CD1c-positive myeloid dendritic cell (primary cell): ENCODE measurements at regions not wholly inside any gene's neighbourhood (a gene's known extent, or its start where the extent isn't known, plus 50 kb on each side); places are given as distances from the start of the nearest gene placed in this dataset.
"Not testable (repeated sequence)": the region's sequence is repeated elsewhere in the genome, so short reads cannot be mapped to it uniquely, and the experiment has no call there.

Source experiments
- DNase-seq: peaks from one replicate; pipeline ENCODE4 v3.0.0-alpha.2; 2016; ENCODE audit errors: extremely low spot score

- DNase-seq = no peak
These were observed 743.3 kb downstream of the PLOD2 start for GRCh38 chr3:145417678-145418077.

DNA sequence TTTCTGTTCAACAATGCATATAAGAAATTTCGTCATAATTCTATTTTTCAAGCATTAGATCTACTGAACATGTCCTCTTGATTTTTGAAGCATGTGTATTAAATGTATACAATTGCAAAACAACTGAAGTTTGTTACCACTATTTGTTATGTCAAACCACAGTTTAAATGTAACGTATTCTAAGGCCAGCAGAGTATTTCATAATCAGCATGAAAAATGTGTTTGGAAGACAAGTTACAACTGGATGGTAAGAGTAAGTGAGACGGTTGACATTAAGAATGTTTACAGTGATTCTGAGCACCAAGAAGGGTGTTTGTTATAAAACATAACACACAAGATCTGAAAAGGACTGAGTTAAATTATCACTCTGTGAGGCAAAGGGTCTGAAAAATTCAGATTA lies 738.4 kb downstream of the PLOD2 start:
- DNase-seq = no peak

DNA sequence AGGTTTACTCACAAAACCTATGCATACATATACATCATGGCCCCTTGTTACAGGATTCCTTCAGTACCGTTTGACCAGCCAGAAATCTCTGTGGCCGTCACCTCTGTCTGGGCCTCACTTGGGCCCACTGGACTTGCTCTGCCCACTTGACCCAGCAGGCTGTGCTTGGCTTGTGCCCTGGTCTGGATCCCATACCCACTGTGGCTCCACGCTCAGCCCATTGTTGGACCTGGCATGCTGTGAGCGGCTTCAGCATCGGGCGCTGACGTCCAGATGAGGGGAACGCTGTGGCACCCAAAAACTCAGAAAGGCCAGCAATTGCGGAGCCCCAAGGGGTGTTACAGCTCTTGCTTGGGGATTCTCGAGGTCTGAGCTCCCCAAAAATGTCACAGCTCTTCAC lies 733.6 kb downstream of the PLOD2 start:
- no peak for DNase-seq

DNA sequence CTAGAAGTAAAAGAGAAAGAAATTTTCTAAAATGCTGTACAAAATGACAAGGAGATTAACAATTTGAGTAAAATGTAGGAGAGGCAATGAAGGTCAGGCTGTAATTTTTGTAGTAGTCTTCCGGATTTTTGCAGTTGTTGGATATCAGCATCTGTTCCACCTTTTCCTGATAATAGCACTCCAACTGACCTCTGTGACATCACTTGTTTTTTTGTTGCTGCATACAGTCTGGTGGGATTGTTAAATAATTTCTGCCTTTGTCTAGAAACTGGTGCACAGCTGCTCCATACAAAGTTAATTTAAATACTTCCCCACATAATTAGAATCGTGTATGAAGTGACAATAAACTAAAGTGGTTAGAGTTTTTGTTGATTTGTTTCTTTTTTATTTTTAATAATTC lies 731.4 kb downstream of the PLOD2 start:
- no peak for DNase-seq

DNA sequence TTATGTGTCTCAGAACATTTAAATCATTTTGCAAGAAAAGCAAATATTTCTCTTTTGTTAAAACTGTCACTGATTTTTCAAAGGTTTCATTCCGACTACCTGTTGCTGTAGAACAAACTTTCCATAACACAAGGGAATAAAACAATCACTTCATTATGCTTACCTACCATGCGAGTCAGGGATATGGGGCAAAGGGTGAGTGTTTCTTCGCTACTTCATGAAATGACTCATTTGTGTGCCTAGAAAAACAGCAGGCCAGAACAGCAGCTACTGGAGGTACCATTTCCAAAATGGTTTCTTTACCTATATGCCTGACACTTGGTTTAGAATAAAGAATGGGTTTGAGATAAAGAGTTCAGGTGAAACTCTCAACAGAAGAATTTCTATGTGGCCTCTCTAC lies 712.5 kb downstream of the PLOD2 start:
- no peak for DNase-seq

DNA sequence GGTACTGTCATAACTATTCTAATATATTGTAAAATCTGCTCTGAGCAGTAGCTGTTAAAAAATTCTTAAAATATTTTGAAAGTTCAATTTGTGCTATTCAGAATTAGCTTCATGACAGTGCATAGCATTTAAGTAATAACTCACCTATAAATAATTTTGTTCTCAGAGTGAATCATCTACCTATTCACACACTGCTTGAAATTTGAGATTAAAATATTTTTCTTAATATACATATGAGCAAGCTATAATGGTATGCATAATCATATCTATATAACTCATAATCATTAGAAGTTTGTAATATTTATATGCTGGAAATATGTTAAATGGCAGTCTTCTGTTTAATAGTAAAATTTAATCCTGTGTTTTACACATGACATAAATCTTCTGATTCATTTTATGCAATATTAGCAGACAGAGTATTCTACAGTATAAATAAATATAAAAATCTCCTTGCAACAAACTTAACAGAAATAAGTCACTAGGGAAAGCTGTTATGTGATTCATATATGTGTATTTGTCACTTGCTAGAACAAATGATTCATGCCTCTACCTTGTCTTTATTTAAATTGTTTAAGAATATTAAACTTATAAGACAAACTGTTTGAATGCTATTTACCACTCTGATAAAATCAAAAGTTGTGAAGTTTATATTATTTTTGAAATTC lies 710.8 kb downstream of the PLOD2 start:
- no peak for DNase-seq

DNA sequence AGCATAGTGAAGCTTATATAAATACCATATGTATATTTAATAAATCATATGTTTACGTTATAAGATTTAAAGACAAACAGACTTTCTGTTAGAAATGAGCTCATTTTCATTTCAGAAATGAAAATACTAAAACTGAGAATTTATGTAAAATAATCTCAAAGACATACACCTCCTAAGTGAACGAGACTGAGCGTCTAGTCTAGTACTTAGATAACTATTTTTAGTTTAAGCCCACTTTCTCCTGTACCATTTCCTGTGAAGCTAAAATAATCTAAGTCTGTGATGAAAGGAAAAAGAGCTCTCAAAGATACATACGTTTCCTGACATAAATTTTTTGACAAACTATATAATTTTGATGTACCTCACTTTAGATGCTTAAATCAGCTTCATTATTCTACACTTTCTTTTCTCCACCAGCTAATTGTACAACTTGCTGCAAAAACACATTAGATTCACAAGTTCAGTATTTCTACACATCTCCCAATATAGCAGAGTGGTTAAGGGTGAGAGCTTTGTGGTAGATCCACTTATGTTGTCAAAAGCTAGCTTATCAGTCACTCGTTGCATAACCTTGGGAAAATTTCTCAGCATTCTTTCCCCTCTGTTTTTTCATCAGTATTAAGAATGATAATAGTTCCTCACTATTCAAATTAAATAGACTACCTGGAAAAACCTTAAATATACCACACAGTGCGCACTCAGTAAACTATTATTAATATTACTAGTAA lies 703.0 kb downstream of the PLOD2 start:
- no peak for DNase-seq

DNA sequence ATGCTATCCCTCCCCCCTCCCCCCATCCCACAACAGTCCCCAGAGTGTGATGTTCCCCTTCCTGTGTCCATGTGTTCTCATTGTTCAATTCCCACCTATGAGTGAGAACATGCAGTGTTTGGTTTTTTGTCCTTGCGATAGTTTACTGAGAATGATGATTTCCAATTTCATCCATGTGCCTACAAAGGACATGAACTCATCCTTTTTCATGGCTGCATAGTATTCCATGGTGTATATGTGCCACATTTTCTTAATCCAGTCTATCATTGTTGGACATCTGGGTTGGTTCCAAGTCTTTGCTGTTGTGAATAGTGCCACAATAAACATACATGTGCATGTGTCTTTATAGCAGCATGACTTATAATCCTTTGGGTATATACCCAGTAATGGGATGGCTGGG lies 701.3 kb downstream of the PLOD2 start:
- DNase-seq = not testable (repeated sequence)

- no peak for DNase-seq
These were observed 689.0 kb downstream of the PLOD2 start for GRCh38 chr3:145471976-145472375.

- DNase-seq = not testable (repeated sequence)
These were observed 678.2 kb downstream of the PLOD2 start for GRCh38 chr3:145482735-145483134.

DNA sequence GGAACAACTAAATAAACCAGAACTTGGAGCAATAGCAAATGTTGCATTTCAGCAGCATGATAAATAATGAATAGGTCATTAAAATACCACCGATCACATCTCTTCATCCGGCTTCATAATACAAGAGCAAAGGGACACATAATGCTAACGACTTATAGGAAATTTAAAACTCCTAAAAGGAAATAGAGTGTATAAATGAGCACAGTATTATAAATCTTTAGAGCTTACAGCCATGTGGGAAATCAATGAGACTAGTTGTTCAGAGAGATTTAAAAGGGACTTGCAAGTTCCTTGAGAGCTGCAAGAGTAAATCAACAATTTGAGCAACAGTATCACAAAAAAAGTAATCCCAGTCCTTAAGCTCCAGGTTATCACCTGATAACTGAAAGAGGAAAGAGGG lies 677.0 kb downstream of the PLOD2 start:
- DNase-seq = no peak

DNA sequence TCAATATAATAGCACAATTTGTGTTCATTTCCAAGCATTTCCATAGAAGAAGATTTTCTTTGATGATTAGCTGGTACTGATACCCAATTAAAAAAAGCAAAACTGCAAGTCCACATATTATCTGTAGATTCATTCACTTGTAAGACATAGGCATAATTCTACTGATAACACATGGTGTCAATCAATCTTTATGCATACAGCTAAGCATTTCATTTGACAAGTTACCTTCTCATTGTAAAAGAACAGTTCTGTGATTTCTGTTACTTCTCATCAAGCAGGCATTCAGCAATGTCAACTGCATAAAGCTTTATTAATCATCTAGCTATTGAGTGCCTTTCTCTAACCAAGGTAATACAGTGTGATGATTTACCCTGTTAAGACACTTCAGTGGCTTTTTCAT lies 672.0 kb downstream of the PLOD2 start:
- no peak for DNase-seq

- DNase-seq = no peak
These were observed 670.6 kb downstream of the PLOD2 start for GRCh38 chr3:145490088-145491048.

GRCh38 chr3:145492456-145492855 lies 668.5 kb downstream of the PLOD2 start:
- no peak for DNase-seq

DNA sequence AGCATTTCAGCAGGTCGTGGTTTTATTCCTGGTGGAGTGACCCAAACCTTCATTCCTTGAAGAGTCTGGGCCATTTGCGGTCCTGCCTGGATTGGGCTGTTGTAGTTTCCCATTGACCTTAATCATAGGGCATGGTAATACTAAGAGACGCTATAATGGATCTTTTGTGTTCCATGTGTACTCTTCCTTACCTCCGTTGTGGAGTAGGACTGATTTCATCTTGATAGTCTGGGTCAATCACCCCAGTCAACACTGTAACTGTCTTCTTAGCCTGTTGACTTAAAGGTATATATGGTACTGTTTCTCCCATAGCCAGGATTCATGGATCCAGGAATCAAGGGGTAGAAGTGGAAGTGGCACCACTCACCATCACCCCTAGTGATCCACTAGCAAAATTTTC lies 643.6 kb downstream of the PLOD2 start:
- not testable (repeated sequence) for DNase-seq

- DNase-seq = no peak
These were observed 642.3 kb downstream of the PLOD2 start for GRCh38 chr3:145518639-145519038.

- DNase-seq = no peak
These were observed 641.5 kb downstream of the PLOD2 start for GRCh38 chr3:145519398-145520047.

DNA sequence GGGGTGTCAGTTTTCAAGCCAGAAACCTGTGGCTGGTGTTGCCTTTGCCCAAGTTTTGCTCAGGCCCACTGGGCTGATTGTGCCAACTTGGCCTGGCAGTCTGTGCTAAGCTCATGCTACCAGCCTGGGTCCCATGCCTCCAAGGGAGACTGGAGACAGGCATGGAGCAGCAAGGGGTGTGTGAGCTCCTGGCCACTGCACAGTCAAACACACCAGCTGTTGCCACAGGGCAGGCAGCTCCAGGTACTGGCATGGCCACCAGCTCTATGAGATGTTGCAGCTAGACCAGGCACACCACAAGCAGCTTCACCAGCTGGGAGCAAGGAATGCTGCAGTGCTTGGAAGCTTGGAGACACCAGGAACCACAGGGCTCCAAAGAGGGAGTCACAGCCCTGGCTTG lies 638.8 kb downstream of the PLOD2 start:
- DNase-seq = no peak

DNA sequence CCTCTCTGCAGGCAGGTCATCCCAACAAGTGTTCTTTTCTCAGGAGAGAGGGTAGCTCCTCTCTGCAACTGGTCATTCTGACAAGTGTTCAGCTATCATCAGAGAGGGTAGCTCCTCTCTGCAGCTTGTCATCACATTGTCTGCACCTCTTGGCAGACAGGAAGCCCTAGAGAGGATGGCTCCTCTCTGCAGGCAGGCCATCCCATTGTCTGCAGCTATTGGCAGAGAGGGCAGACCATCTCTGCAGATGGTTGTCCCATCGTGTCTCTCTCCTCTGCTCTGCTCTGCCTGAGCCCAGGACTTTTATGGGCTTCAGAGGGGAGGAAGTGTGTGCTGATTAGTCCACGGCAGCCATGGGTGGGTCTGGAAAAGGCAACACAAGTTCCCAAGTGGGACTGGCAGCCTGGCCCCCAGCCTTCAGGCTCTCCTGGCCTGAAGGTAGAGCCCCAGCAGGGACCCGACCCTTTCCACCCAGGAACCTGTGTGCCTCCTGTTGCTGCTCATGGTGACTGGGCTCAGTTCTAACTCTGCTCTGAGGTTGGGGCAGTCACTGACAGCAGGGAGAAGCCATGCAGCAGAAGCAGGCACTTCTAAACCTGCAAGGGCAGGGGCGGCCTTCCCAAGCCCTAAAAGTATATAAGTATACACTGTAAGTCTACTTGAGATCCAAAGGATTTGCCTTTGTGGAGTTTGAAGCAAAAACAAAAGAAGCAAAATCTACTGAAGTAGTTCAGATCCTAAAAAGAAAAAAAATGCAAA lies 637.9 kb downstream of the PLOD2 start:
- DNase-seq = no peak

GRCh38 chr3:145531548-145531947 lies 629.4 kb downstream of the PLOD2 start:
- no peak for DNase-seq

DNA sequence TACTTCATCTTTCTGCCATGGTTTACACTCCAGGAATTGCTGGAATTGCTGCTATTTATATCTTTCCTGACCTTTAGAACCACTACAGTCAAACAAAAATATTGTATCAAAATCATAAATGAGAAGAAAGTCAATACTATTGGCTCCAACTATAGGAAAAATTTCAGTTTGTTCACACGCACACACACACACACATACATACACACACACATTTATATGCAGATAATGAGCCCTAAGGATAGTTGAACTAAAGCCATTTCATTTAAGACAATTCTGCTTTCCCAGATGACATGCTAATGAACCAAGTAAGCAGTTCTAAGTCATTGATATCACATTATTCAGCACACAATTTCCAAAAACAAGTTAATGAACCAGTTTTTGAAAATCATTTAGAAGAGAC lies 627.3 kb downstream of the PLOD2 start:
- DNase-seq = no peak
